HG03342 (cell line): ENCODE measurements at regions not wholly inside any gene's neighbourhood (a gene's known extent, or its start where the extent isn't known, plus 50 kb on each side); places are given as distances from the start of the nearest gene placed in this dataset.

Experiments
- ATAC-seq: cut with Tn5 transposase; IDR thresholded peaks from one replicate; pipeline ENCODE4 v1.9.1; 2021; ENCODE audit warnings: mild to moderate bottlenecking, moderate library complexity; ENCODE audit not compliant: unreplicated experiment

DNA sequence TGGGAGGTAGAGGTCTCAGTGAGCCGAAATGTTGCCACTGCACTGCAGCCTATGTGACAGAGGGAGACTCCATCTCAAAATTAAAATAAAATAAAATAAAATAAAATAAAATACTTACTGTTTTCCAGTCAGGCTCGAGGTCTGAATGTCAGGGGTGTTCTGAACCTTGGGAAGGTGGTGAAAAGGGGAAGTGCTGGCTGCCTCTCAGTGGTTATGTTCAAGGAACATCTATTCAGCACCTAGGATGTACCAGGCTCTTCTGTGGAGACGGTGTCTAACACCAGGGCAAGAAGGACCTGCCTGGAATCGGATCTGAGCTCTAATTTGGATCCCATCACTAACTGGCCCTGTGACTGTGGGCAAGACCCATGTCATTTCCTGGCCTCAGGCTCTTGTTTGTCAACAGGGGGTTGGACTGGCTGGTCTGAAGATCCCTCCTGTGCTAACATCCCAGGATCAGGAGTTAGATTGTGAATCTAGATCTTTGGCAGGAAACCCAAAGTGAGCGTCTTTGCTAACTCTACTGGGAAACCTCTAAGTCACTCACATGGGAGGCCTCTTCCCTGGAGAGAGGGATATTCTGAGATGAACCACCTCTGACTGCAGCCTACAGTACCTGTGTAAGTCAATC, 63.4 kb upstream of the SIRPG start:
- no peak for ATAC-seq

DNA sequence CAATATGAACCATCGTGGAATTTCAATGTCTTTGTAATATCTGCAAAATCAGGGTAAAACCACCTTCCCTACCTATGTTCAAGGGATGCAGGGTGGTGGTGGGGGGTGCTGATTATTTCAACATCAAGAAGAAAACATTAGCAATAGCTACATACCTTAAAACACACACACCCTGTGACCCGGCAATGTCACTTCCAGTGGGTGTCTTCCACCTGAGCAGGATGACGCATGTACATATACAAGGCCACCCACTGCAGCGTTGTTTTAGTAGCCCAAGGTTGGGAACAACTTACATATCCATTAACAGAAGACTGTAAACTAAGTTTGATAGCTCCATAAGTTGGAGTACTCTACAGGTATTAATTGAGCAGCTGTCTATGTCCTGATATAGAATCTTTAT, 62.6 kb upstream of the SIRPG start:
- no peak for ATAC-seq

DNA sequence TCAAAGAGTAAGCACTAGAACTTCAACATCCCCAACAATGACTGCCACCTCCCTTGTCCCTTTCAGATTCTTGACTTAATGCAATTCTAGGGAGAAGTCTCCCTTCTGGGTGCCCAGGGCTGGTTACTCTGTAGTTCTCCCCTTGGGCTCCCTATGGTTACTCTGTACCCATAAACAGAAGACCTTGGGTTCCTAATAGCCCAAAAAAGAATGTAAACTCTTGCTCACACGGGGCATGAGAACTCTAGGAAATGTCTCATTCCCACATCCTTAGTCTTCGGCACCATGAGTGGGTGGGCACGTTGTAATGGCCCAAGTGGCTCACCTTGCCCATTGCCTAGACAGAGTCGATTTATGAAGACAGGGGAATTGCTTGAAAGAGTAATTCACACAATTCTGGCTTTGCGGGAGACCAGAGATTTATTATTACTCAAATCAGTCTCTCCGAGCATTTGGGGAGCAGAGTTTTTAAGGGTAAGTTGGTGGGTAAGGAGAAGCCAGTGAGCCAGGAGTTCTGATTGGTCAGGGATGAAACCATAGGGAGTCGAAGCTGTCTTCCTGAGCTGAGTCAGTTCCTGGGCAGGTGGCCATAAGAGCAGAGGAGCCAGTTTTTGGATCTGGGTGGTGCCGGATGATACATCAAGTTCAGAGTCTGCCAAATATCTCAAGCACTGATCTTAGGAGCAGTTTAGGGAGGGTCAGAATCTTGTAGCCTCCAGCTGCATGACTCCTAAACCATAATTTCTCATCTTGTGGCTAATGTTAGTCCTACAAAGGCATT, 61.2 kb upstream of the SIRPG start:
- no peak for ATAC-seq

DNA sequence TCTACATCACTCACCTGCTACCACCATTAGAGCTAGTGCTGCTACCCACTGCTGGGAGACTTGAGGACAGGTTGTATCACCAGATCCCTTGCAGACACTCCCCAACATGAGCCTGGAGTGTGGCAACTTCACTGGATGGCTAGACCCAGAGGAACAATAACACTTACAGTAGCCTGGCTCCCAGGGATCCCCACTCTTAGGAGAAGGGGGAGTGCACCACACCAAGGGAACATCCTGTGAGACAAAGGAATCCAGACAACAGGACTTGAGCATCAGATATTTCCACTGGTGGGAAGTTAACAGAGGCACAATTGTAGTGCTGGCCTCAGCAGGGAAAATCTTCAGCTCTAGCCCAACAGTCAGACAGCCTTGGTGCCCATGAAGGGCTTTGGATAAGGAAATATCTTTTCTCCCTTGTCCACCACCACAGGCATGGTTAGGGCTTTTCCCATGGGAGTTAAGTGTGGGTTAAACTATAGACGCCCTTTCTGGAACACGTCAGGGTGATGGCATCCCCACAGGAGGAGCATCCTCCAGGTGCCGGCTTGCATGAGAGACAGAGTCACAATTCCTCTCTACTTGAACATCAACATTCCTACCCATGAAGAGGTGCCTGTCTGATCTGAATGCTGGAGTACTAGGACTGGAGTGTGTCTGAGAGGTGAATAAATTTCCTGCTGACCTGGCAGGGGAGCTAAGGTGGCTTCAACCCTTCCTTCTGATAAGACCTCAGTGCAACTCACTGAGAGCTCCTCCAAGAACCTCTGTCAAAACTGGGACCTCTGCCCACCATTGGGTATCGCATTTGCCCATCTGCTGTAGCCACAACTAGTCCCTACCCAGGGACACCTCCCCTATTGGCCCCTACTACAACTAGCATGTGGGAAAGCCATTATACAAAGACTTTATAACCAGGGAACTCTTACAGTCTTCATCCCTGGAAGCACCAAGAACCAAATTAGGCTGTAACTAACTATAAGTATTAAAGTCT, 55.4 kb upstream of the SIRPG start:
- ATAC-seq = no peak

DNA sequence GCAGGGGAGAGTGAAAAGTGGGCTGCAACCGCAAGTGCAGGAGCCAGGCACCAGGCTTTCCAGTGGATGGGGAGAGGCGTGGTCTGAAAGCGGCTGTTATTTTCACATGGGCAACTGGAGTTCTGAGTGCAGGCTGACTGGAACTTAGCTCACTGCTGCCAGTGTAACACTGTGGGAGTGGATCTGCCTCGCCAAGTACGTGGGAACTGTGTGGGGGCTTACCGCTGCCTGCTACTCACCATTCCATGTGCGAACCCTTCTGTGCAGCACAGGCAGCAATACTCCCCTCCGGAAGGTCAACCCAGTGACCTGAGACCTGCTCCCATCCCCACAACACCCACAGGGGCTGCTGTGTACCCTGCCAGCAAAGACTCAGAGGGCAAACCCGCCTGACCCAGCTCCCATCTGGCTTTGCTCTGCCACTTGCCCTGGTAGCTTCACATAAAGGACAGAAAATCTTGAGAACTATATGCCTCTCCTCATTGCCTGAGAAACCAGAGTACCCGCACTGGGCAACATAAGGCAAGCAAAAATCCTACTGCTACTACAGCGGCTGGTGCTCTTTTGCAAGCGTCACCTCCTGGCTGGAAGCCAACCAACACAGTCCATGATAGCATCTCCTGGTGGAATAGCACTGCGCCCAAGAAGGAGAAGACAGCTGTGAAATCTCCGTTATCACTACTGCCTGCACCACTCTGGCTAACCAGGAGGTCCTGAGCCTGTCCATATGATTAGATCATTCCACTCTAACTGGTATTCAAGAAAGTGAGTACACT, 54.4 kb upstream of the SIRPG start:
- ATAC-seq = no peak

DNA sequence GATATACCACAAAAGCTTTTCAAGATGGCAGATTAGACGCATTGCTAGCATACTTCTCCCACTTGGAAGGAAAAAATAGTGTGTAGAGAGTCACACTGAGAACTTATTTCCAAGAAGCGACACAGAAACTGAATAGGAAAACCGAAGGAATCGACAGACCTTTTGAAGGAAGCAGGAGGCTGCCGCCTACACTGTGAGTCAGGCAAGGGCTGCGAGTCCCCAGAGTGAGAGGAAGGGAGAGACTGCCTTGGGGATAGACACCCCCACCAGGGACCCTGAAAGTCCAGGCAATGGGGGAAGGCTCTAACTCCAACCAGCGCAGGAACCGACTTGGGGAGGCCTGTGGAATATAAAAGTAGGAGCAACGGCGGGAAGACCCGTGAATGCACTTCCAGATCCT, 53.7 kb upstream of the SIRPG start:
- ATAC-seq = no peak

DNA sequence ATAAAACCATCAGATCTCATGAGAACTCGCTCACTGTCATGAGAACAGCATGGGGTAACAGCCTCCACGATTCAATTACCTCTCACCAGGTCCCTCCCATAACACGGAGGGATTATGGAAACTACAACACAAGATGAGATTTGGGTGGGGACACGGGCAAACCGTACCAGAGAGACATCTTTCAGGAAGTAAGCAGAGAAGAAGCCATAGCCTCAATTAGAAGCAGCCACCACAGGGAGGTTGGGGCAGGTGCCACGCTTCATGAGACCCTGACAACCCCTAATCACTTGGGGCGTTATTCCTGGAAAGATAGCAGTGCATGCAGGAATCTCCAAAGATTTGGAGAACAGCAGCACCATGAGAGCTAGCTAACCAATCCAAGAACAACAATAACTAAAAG, 52.9 kb upstream of the SIRPG start:
- ATAC-seq = no peak

DNA sequence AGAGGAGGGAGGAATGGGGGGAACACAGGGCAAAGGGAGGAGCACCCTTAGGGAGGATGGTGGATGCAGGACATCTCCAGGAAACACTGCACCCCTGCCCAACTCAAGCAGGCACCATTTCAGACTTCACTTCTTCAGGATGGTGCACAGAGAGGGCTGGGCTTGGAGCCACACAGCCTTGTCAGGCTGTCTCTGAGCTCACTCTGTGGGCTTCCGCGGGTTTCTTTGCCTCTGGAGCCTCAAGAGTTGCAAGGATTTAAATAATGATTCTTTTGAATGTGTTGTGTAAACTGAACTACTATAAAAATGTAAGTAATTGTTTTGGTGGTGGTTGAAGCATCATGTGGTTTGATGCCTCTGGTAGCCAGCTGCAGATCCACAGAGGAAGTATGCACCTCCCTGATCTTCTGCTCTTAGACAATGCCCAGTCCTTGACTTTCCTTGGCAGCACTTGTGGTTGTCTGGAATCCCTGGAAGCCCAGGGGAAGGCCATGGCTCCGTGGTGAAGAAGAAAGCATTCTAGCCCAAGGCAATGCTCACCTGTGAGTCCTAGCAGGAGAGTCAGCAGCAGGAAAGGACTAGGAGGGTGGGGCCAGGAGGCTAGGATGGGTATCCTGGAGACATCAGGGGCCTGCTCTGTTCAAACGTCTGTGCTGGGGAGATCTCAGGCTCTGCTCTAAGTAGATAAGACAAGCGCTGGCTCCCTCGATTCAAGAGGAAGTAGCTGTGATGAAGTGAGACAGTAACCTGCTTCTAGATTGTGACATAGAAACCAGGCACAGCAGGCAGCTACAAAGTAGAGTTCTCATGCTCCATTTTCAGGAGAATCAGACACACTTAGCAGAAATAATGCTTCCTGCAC, 50.2 kb upstream of the SIRPG start:
- ATAC-seq = no peak
